SKM-1 (cell line): ENCODE measurements at regions not wholly inside any gene's neighbourhood (a gene's known extent, or its start where the extent isn't known, plus 50 kb on each side); places are given as distances from the start of the nearest gene placed in this dataset.

ENCODE experiments used
- DNase-seq: peaks from one replicate; lab custom pipeline; 2025; ENCODE audit not compliant: unreplicated experiment; lab: John Stamatoyannopoulos, UW

DNA sequence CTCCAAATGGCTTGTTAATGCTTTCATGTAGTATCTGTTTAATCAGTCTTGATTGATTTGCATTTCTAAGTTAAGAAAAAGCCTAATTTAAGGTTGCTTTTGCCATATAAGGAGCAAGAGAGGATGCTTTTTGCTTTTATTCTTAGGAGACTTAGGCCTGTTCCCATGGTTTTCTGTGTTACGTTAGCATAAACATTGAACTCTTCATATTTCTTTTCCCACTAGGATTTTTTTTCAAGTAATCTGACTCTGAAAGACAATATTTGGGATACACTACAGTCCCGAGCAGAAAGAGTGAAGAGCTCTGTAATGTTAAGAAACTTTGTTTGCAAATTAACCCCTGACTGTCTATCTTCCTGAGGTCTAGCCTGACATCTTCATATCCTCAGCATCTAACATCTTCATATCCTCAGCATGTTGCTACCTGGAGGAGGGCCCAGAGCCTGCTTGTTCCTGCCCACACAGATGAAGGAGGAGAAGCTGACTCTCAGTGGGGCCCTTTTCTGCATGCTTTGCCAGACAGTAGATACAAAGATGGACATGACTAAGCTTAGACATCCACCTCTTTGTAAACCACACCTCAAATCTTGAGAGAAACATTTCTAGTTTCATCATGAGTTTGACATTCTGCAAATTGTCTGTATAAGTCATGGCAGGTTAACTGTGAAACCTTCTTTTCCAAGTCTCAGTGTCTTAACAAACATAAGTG is 86.2 kb upstream of the COL6A5 start:
- no peak for DNase-seq

DNA sequence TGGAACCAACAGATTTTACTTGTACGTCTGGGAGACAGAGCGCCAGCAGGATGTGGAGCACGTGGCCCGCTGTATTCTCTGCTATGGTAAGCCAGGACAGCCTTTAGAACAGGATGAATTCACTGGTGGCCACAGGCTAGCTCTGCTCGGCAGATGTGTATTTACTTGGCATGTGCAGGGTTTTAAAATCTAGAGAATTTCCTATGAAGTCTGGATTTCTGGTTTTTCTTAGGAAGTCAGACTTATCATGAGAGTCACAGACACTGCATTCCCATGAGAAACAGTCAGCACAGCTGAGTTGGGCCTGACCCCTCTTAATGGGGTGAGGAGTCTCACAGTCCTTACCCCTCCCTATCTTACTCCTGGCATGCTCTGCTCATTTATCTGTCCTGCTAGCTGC is 84.6 kb upstream of the COL6A5 start:
- DNase-seq = no peak

DNA sequence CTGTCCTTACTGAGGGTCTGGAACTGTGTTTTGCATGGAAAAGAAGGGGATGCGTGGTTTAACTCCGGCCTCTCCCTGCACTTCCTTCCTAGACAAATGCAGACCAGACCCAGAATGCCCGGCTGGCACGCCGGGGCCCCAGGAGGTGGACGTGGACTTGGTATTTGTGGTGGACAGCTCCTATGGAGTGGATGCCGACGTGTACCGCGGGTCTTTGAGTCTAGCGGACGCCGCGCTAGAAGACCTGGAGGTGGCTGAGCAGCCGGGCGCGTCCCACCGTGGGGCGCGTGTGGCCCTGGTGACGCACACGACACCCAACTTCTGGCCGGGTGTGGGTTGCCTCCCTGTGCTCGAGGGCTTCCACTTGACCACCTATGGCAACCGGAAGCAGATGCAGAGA is 81.8 kb upstream of the COL6A5 start:
- no peak for DNase-seq

DNA sequence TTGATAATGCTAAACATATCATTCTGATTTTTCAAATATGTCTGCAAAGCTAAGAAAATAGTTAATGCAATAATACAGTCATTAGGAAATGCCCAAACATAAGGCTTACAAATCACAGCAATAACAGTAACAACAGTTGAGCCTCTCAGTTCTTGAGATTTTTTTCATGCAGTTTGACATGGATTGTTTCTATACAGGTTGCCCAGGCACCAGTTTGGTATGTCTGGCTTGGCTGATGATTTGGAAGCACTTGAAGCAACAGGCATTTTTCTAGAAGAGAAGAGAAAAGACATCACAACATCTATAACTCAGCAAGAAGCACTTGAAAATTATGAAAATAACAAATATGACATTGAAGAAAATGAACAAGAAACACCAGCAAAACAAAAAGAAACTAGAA is 78.7 kb upstream of the COL6A5 start:
- DNase-seq = no peak

DNA sequence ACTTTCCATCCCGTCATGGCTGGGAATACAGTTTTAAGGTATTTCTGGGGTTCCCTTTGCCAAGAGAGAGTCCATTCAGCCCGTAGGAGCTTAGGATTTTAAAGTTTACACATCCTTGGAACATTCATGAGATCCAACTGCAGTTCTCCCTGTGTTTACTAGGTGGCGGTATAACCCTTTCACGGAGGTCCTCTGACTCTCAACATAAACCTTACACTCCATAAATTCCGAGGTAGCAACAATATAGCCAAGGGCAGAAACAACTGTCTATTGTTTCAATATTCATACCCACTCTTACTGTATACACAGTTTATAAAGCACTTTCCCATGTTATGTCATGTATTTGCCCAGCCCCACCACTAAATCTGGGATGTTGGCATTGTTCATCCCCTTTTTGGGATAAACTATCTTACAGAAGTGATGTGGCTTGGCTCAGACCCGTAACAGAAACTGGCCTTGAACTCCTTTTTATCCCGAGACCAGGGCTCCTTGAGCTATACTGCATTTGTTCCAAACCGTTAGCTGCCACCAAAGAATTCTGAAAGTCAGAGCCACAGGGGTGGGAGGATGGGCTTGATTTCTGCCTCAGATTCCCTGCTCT is 69.2 kb upstream of the COL6A5 start:
- peak; percentile 20 for DNase-seq

DNA sequence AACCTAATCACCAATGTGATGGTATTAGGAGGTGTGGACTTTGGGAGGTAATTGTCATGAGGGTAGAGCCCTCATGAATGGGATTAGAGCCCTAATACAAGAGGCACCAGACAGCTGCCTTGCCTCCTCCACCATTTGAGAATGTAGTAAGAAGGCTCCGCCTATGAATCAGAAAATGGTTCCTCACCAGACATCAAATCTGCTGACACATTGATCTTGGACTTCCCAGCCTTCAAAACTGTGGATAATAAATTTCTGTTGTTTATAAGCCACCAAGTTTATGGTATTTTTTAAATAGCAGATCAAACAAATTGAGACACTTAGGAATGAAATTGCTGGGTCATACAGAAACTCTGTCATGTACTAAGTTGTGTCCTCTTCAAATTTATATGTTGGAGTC is 56.8 kb upstream of the COL6A5 start:
- no peak for DNase-seq

DNA sequence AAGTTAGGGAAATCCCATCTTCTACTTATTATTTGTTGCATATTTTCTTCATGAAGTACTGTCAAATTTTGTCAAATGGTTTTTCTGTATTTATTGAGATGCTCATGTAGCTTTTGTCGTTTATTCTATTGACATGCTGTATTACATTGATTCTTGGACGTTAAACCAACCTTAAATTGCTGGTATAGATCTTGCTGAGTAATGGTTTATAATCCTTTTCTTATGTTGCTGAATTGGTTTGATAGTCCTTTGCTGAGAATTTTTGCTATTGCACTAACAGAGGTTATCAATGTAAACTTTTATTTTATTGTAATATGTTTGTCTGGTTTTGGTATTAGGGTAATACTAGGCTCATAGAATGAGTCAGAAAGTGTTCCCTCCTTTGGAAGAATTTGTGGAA is 54.3 kb upstream of the COL6A5 start:
- DNase-seq = no peak

DNA sequence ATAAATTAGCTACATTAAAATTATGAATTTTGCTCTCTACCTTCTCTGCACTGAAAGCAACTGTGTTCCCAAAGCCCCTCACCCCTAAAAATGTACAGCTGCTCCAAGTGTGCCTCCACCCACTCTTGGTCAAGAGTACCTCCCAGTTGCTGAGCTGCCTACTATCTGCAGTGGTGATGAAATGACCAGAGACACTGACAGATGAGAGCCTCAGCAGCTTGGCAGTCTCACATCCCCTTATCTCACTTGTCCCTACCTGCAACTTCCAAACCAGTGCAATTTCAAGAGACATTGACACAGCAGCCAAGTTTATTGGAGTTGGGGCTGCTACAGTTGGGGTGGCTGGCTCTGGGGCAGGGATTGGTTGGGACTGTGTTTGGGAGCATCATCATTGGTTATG is 52.2 kb upstream of the COL6A5 start:
- no peak for DNase-seq
